GM23248 (cell line): ENCODE measurements at regions not wholly inside any gene's neighbourhood (a gene's known extent, or its start where the extent isn't known, plus 50 kb on each side); places are given as distances from the start of the nearest gene placed in this dataset.
A peak's percentile ranks its signal among the peaks of the same experiment; 100 is the strongest.

Experiments
- DNase-seq: peaks from one replicate; pipeline ENCODE4 v3.0.0-alpha.2; 2015
- H2AFZ ChIP-seq: fragments of 200-600 bp; sonication (generic); 2 replicates; pipeline ENCODE4 v1.6.1; 2016; ENCODE audit warnings: antibody characterized with exemption
- H3F3A ChIP-seq: fragments of 200-600 bp; sonication (generic); 2 replicates; pipeline ENCODE4 v1.6.1; 2016; ENCODE audit warnings: mild to moderate bottlenecking, antibody characterized with exemption, mixed run types; ENCODE audit not compliant: insufficient read depth
- H3K27ac ChIP-seq: fragments of 200-600 bp; sonication (generic); 2 replicates; pipeline ENCODE4 v1.5.1; 2016; ENCODE audit warnings: mild to moderate bottlenecking
- H3K27me3 ChIP-seq: fragments of 200-600 bp; sonication (generic); replicated peaks from 2 replicates; pipeline ENCODE4 v1.6.1; 2016; ENCODE audit warnings: mild to moderate bottlenecking; ENCODE audit not compliant: insufficient read depth
- H3K36me3 ChIP-seq: fragments of 200-600 bp; sonication (generic); 2 replicates; pipeline ENCODE4 v1.6.1; 2016; ENCODE audit warnings: low read depth, mild to moderate bottlenecking
- H3K4me1 ChIP-seq: fragments of 200-600 bp; sonication (generic); 2 replicates; pipeline ENCODE4 v1.6.1; 2016; ENCODE audit warnings: mild to moderate bottlenecking; ENCODE audit not compliant: insufficient read depth
- H3K4me2 ChIP-seq: fragments of 200-600 bp; sonication (generic); one replicate; pipeline ENCODE4 v1.6.1; 2016; ENCODE audit warnings: mild to moderate bottlenecking; ENCODE audit not compliant: unreplicated experiment
- H3K4me3 ChIP-seq: fragments of 200-600 bp; sonication (generic); 2 replicates; pipeline ENCODE4 v1.5.1; 2016; ENCODE audit warnings: mild to moderate bottlenecking
- H3K79me2 ChIP-seq: fragments of 200-600 bp; sonication (generic); 2 replicates; pipeline ENCODE4 v1.6.1; 2016; ENCODE audit warnings: mild to moderate bottlenecking; ENCODE audit not compliant: insufficient read depth
- H3K9ac ChIP-seq: fragments of 200-600 bp; sonication (generic); 2 replicates; pipeline ENCODE4 v1.6.1; 2016; ENCODE audit warnings: mild to moderate bottlenecking
- H3K9me2 ChIP-seq: fragments of 200-600 bp; sonication (generic); 2 replicates; pipeline ENCODE4 v1.6.1; 2016; ENCODE audit warnings: mixed run types, mild to moderate bottlenecking, moderate library complexity; ENCODE audit not compliant: insufficient read depth
- H3K9me3 ChIP-seq: fragments of 200-600 bp; sonication (generic); one replicate; pipeline ENCODE4 v1.6.1; 2017; ENCODE audit warnings: low read depth
- H4K20me1 ChIP-seq: fragments of 200-600 bp; sonication (generic); 2 replicates; pipeline ENCODE4 v1.6.0; 2016; ENCODE audit not compliant: insufficient read depth
- EZH2 ChIP-seq: fragments of 200-600 bp; sonication (generic); IDR thresholded peaks from 2 replicates; pipeline ENCODE4 v1.6.1; 2018; ENCODE audit warnings: antibody characterized with exemption, mild to moderate bottlenecking; ENCODE audit not compliant: insufficient read depth, poor library complexity, severe bottlenecking
- EZH2phosphoT487 ChIP-seq: fragments of 200-600 bp; sonication (generic); IDR thresholded peaks from 2 replicates; pipeline ENCODE4 v1.6.1; 2018; ENCODE audit warnings: antibody characterized with exemption, moderate library complexity, mild to moderate bottlenecking, low read depth; ENCODE audit not compliant: insufficient read depth
- WGBS, 2 experiments: methylation state at CpG; one replicate each; pipeline ENCODE4 v1.1.6; 2015 to 2017; ENCODE audit warnings: low lambda C conversion rate in 2 of 2, low coverage in 1 of 2; ENCODE audit errors: missing lambda C conversion rate in 2 of 2; 5-methylcytosine and 5-hydroxymethylcytosine counted together
- in situ Hi-C: fragments of 300-500 bp; cut with MboI; formaldehyde crosslinking; loops from 2 replicates; pipeline ENCODE4 v1.15.0; 2020

GRCh38 chr2:182509216-182509615 is 82.4 kb upstream of the PDE1A start:
- no peak for DNase-seq
- no peak overlapping the region for H3K4me2 ChIP-seq
- 95% methylated on average over 3 of the region's 3 CpGs for WGBS, 2 experiments
- no peak overlapping the region for H3K4me3 ChIP-seq
- H3K27ac ChIP-seq = no peak overlapping the region
- no peaks in the 10 kb centered on the region for H4K20me1 ChIP-seq
- no peak overlapping the region for H3K9ac ChIP-seq
- no peaks in the 10 kb centered on the region for H3K36me3 ChIP-seq
- H3F3A ChIP-seq = peaks cover 16% of the 10 kb centered on the region; the same call in 1 of the 2 replicates
- in situ Hi-C loops = no loop called here
- H3K9me3 ChIP-seq = no peaks in the 10 kb centered on the region
- H3K79me2 ChIP-seq = no peaks in the 10 kb centered on the region
- no peaks in the 10 kb centered on the region for H3K9me2 ChIP-seq
- no peak for TF ChIP-seq EZH2phosphoT487
- no peak for TF ChIP-seq EZH2
- H2AFZ ChIP-seq = no peak overlapping the region
- no peaks in the 10 kb centered on the region for H3K27me3 ChIP-seq
- peaks cover 23% of the 10 kb centered on the region for H3K4me1 ChIP-seq

- H2AFZ ChIP-seq = peak overlapping the region; percentile 73
- no peaks in the 10 kb centered on the region for H3F3A ChIP-seq
- H3K4me3 ChIP-seq = no peak overlapping the region
- H3K4me1 ChIP-seq = peaks cover 10% of the 10 kb centered on the region
- H3K27me3 ChIP-seq = no peaks in the 10 kb centered on the region
- WGBS, 2 experiments = 80 to 84% methylated on average over 9 of the region's 9 CpGs
- no peaks in the 10 kb centered on the region for H3K9me3 ChIP-seq
- no peak for DNase-seq
- in situ Hi-C loops = no loop called here
- no peaks in the 10 kb centered on the region; the same call in 1 of the 2 replicates for H3K9me2 ChIP-seq
- no peak overlapping the region for H3K9ac ChIP-seq
- H3K36me3 ChIP-seq = no peaks in the 10 kb centered on the region
- no peaks in the 10 kb centered on the region for H4K20me1 ChIP-seq
- no peak for TF ChIP-seq EZH2
- TF ChIP-seq EZH2phosphoT487 = no peak
- H3K27ac ChIP-seq = no peak overlapping the region
- no peaks in the 10 kb centered on the region for H3K79me2 ChIP-seq
- H3K4me2 ChIP-seq = no peak overlapping the region
Measured at GRCh38 chr2:182521453-182522404, 94.9 kb upstream of the PDE1A start.

GRCh38 chr2:182522405-182522896 is 95.6 kb upstream of the PDE1A start:
- in situ Hi-C loops = no loop called here

GRCh38 chr2:182522972-182523473 is 96.2 kb upstream of the PDE1A start:
- H3K36me3 ChIP-seq = no peaks in the 10 kb centered on the region
- peak; percentile 13 for DNase-seq
- no peaks in the 10 kb centered on the region for H3K9me3 ChIP-seq
- peak overlapping the region; percentile 34 for H3K4me3 ChIP-seq
- TF ChIP-seq EZH2phosphoT487 (no peak), EZH2 (no peak)
- H2AFZ ChIP-seq = peak overlapping the region; percentile 73
- peaks cover 11% of the 10 kb centered on the region for H3K4me1 ChIP-seq
- no peaks in the 10 kb centered on the region; the same call in 1 of the 2 replicates for H3K9me2 ChIP-seq
- H4K20me1 ChIP-seq = no peaks in the 10 kb centered on the region
- no peaks in the 10 kb centered on the region for H3F3A ChIP-seq
- in situ Hi-C loops = no loop called here
- 31 to 36% methylated on average over 4 of the region's 4 CpGs for WGBS, 2 experiments
- no peaks in the 10 kb centered on the region for H3K79me2 ChIP-seq
- H3K4me2 ChIP-seq = peak overlapping the region; percentile 41
- no peak overlapping the region for H3K27ac ChIP-seq
- no peak overlapping the region for H3K9ac ChIP-seq
- no peaks in the 10 kb centered on the region for H3K27me3 ChIP-seq

More at GRCh38 chr2:182522405-182522896, 95.6 kb upstream of the PDE1A start:
- Histone ChIP-seq H3K27ac (no peak overlapping the region), H3F3A (no peaks in the 10 kb centered on the region), H3K9me2 (no peaks in the 10 kb centered on the region; the same call in 1 of the 2 replicates), H2AFZ (peak overlapping the region; percentile 73), H3K4me1 (peaks cover 11% of the 10 kb centered on the region), H3K79me2 (no peaks in the 10 kb centered on the region), H4K20me1 (no peaks in the 10 kb centered on the region), H3K9me3 (no peaks in the 10 kb centered on the region), H3K36me3 (no peaks in the 10 kb centered on the region), H3K4me2 (peak overlapping the region; percentile 41), H3K27me3 (no peaks in the 10 kb centered on the region), H3K4me3 (peak overlapping the region; percentile 34; the same call in 1 of the 2 replicates), H3K9ac (no peak overlapping the region)
- 24 to 27% methylated on average over 6 of the region's 6 CpGs for WGBS, 2 experiments
- no peak for TF ChIP-seq EZH2phosphoT487
- TF ChIP-seq EZH2 = no peak
- peak; percentile 17 for DNase-seq
